GM12878 (cell line): ENCODE measurements at regions not wholly inside any gene's neighbourhood (a gene's known extent, or its start where the extent isn't known, plus 50 kb on each side); places are given as distances from the start of the nearest gene placed in this dataset.

ENCODE experiments used
- ATAC-seq: fragments of 200-7000 bp; cut with Tn5 transposase; 3 replicates; pipeline ENCODE4 v1.9.1; 2020; ENCODE audit warnings: mild to moderate bottlenecking, moderate library complexity
- BruUV-seq: library from RNA; stranded (reverse); fragments of 400-500 nt; replicated peaks from 2 replicates; lab custom pipeline; 2021; lab: Mats Ljungman, UMichigan
- CTCF ChIA-PET: fragments of 300-600 bp; sonication (Branson Sonifier 250); formaldehyde crosslinking; extraction: SDS; loops from one replicate; lab custom pipeline; 2021; ENCODE audit warnings: inconsistent platforms; lab: Yijun Ruan, JAX
- POLR2A ChIA-PET: fragments of 350-600 bp; formaldehyde crosslinking; extraction: SDS; loops from one replicate; lab custom pipeline; 2021; ENCODE audit warnings: inconsistent platforms; lab: Charles Lee
- RAD21 ChIA-PET: fragments of 300-600 bp; sonication (Branson Sonifier 250); formaldehyde crosslinking; loops from one replicate; lab custom pipeline; 2023; ENCODE audit warnings: antibody characterized with exemption; ENCODE audit not compliant: unreplicated experiment; lab: Charles Lee
- SMC1A ChIA-PET: fragments of 300-600 bp; sonication (Branson Sonifier 250); formaldehyde crosslinking; loops from one replicate; lab custom pipeline; 2023; ENCODE audit not compliant: unreplicated experiment, uncharacterized antibody; lab: Charles Lee
- DNase-seq: peaks from one replicate; pipeline ENCODE4 v3.0.0-alpha.2; 2011; ENCODE audit warnings: low read depth, low spot score
- FAIRE-seq: peaks from 3 replicates; lab custom pipeline; 2011; peaks lifted over from hg19 to GRCh38; lab: Jason Lieb, UNC
- H2AFZ ChIP-seq: 2 replicates; pipeline ENCODE4 v1.6.0; 2011; ENCODE audit warnings: low read depth, low read length, control low read depth; ENCODE audit not compliant: control insufficient read depth
- H3K27ac ChIP-seq: 2 replicates; pipeline ENCODE4 v1.5.1; 2011; ENCODE audit warnings: control low read depth; ENCODE audit not compliant: control insufficient read depth, insufficient read depth
- H3K27me3 ChIP-seq, 2 experiments: replicated peaks in 1 of 2; 2 replicates each; pipeline versions ENCODE4 v1.6.0 to v1.6.1; 2011; ENCODE audit warnings: low read length in 1 of 2; ENCODE audit not compliant: control insufficient read depth in 2 of 2, insufficient read depth in 2 of 2
- H3K36me3 ChIP-seq, 2 experiments: 2 replicates each; pipeline ENCODE4 v1.5.1; 2011; ENCODE audit warnings: low read length in 1 of 2; ENCODE audit not compliant: control insufficient read depth in 2 of 2, insufficient read depth in 2 of 2
- H3K4me1 ChIP-seq: 2 replicates; pipeline ENCODE4 v1.6.1; 2011; ENCODE audit warnings: mild to moderate bottlenecking, low read length, moderate library complexity, mixed read lengths; ENCODE audit not compliant: control insufficient read depth, insufficient read depth
- H3K4me2 ChIP-seq: 2 replicates; pipeline ENCODE4 v1.6.0; 2011; ENCODE audit warnings: control low read depth; ENCODE audit not compliant: control insufficient read depth, insufficient read depth
- H3K4me3 ChIP-seq: fragments of 200-600 bp; sonication (generic); 2 replicates; pipeline ENCODE4 v1.5.1; 2016
- H3K79me2 ChIP-seq: 2 replicates; pipeline ENCODE4 v1.6.0; 2011; ENCODE audit warnings: low read length; ENCODE audit not compliant: control insufficient read depth, insufficient read depth
- H3K9ac ChIP-seq: 2 replicates; pipeline ENCODE4 v1.8.0; 2011; ENCODE audit warnings: low read length, control low read depth, mixed read lengths; ENCODE audit not compliant: control insufficient read depth, insufficient read depth
- H3K9me3 ChIP-seq: replicated peaks from 3 replicates; pipeline ENCODE4 v1.5.1; 2011; ENCODE audit warnings: mild to moderate bottlenecking, low read length; ENCODE audit not compliant: control insufficient read depth, insufficient read depth
- H4K20me1 ChIP-seq: 2 replicates; pipeline ENCODE4 v1.6.0; 2011; ENCODE audit not compliant: control insufficient read depth, insufficient read depth
- ATF7 ChIP-seq: fragments of 450-650 bp; IDR thresholded peaks from 2 replicates; pipeline ENCODE4 v1.6.1; 2016; ENCODE audit warnings: low read depth, mild to moderate bottlenecking
- NBN ChIP-seq: fragments of 450-650 bp; IDR thresholded peaks from 2 replicates; pipeline ENCODE4 v1.6.1; 2016
- NR2C1 ChIP-seq: fragments of 450-650 bp; IDR thresholded peaks from 2 replicates; pipeline ENCODE4 v1.6.1; 2017; ENCODE audit warnings: antibody characterized with exemption, mild to moderate bottlenecking, moderate library complexity
- NRF1 ChIP-seq: conservative IDR thresholded peaks from 2 replicates; pipeline ENCODE4 v1.6.1; 2011; ENCODE audit warnings: mild to moderate bottlenecking, low read depth, low read length, improper control_type of control experiment
- RAD21 ChIP-seq: IDR thresholded peaks from 2 replicates; pipeline ENCODE4 v1.6.1; 2011; ENCODE audit warnings: mild to moderate bottlenecking, low read depth, low read length, moderate library complexity; ENCODE audit not compliant: insufficient read depth
- RAD51 ChIP-seq: fragments of 450-650 bp; IDR thresholded peaks from 2 replicates; pipeline ENCODE4 v1.6.1; 2016; ENCODE audit warnings: moderate library complexity, mild to moderate bottlenecking, inconsistent platforms
- RCOR1 ChIP-seq: conservative IDR thresholded peaks from 2 replicates; pipeline ENCODE4 v1.6.1; 2012; ENCODE audit warnings: low read depth, low read length, improper control_type of control experiment
- SIN3A ChIP-seq: IDR thresholded peaks from 2 replicates; pipeline ENCODE4 v1.6.1; 2012; ENCODE audit warnings: low read depth, low read length, improper control_type of control experiment
- SMAD1 ChIP-seq: fragments of 450-650 bp; IDR thresholded peaks from 2 replicates; pipeline ENCODE4 v1.6.1; 2018; ENCODE audit warnings: mild to moderate bottlenecking, low read depth; ENCODE audit not compliant: partially characterized antibody
- SP1 ChIP-seq: IDR thresholded peaks from one replicate; pipeline ENCODE4 v1.6.1; 2011; ENCODE audit warnings: low read depth, low read length
- TBL1XR1 ChIP-seq: IDR thresholded peaks from 2 replicates; pipeline ENCODE4 v1.6.1; 2012; ENCODE audit warnings: low read depth, low read length, improper control_type of control experiment
- ZNF384 ChIP-seq: IDR thresholded peaks from 2 replicates; pipeline ENCODE4 v1.6.1; 2012; ENCODE audit warnings: low read depth, mild to moderate bottlenecking, low read length, improper control_type of control experiment, borderline replicate concordance
- WGBS: methylation state at CpG from one replicate; pipeline ENCODE4 v1.1.6; 2016; ENCODE audit warnings: low lambda C conversion rate; ENCODE audit not compliant: insufficient replicate concordance, insufficient coverage; ENCODE audit errors: missing lambda C conversion rate; 5-methylcytosine and 5-hydroxymethylcytosine counted together
- in situ Hi-C: fragments of 300-500 bp; cut with MboI; formaldehyde crosslinking; loops from 9 replicates; pipeline ENCODE4 v1.14.3; 2018; ENCODE audit warnings: mixed read lengths
- intact Hi-C: fragments of 100-400 bp; cut with micrococcal nuclease; formaldehyde crosslinking; loops from one replicate; pipeline ENCODE4 v1.14.2; 2022; ENCODE audit not compliant: unreplicated experiment
- TF ChIP-seq, protein P1 (sequence below): fragments of 450-650 bp; IDR thresholded peaks from 2 replicates; pipeline ENCODE4 v1.6.1; 2014; ENCODE audit warnings: mild to moderate bottlenecking
- TF ChIP-seq, protein P2 (sequence below): fragments of 450-650 bp; formaldehyde crosslinking; IDR thresholded peaks from 2 replicates; pipeline ENCODE4 v1.4.0; 2020; ENCODE audit warnings: mild to moderate bottlenecking, moderate library complexity
- TF ChIP-seq, protein P3 (sequence below): IDR thresholded peaks from 2 replicates; pipeline ENCODE4 v1.6.1; 2012; ENCODE audit warnings: low read length, inconsistent platforms
- TF ChIP-seq, protein P4 (sequence below): IDR thresholded peaks from 2 replicates; pipeline ENCODE4 v1.6.1; 2012; ENCODE audit warnings: low read depth, low read length, improper control_type of control experiment
- TF ChIP-seq, protein P5 (sequence below): fragments of 450-650 bp; conservative IDR thresholded peaks from 2 replicates; pipeline ENCODE4 v1.6.1; 2017; ENCODE audit warnings: mild to moderate bottlenecking, moderate library complexity

DNA sequence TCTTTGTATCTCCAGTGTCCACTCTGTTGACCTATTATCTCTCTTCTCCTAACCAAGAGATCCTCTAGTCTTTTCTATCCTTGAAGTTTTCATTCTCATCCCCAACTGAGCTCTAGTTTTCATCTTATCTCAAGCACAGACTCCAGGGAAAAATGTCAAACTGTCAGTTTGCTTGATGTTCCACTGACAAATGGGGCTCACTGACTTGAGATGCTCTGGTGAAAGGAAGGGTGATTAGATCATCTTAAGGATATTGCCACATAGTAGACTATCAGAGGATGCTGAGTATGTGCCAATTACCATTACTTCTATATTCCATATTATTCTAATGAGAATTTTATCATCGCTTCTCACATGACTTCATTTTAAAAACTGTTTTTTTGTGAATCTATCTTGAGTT, 2008.2 kb downstream of the ARAP2 start:
- Histone ChIP-seq H3K4me3 (no peak overlapping the region), H4K20me1 (no peaks in the 10 kb centered on the region), H3K4me1 (no peaks in the 10 kb centered on the region), H3K27ac (no peak overlapping the region), H3K27me3 (no peaks in the 10 kb centered on the region), H3K36me3 (no peaks in the 10 kb centered on the region), H3K4me2 (no peak overlapping the region), H3K9ac (no peak overlapping the region), H2AFZ (no peak overlapping the region), H3K79me2 (no peaks in the 10 kb centered on the region), H3K9me3 (no peaks in the 10 kb centered on the region)
- no TSS peak for BruUV-seq
- no peak for TF ChIP-seq NBN
- no peak for TF ChIP-seq TBL1XR1
- TF ChIP-seq, protein P1, sequence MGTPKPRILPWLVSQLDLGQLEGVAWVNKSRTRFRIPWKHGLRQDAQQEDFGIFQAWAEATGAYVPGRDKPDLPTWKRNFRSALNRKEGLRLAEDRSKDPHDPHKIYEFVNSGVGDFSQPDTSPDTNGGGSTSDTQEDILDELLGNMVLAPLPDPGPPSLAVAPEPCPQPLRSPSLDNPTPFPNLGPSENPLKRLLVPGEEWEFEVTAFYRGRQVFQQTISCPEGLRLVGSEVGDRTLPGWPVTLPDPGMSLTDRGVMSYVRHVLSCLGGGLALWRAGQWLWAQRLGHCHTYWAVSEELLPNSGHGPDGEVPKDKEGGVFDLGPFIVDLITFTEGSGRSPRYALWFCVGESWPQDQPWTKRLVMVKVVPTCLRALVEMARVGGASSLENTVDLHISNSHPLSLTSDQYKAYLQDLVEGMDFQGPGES, result no peak
- TF ChIP-seq, protein P2, sequence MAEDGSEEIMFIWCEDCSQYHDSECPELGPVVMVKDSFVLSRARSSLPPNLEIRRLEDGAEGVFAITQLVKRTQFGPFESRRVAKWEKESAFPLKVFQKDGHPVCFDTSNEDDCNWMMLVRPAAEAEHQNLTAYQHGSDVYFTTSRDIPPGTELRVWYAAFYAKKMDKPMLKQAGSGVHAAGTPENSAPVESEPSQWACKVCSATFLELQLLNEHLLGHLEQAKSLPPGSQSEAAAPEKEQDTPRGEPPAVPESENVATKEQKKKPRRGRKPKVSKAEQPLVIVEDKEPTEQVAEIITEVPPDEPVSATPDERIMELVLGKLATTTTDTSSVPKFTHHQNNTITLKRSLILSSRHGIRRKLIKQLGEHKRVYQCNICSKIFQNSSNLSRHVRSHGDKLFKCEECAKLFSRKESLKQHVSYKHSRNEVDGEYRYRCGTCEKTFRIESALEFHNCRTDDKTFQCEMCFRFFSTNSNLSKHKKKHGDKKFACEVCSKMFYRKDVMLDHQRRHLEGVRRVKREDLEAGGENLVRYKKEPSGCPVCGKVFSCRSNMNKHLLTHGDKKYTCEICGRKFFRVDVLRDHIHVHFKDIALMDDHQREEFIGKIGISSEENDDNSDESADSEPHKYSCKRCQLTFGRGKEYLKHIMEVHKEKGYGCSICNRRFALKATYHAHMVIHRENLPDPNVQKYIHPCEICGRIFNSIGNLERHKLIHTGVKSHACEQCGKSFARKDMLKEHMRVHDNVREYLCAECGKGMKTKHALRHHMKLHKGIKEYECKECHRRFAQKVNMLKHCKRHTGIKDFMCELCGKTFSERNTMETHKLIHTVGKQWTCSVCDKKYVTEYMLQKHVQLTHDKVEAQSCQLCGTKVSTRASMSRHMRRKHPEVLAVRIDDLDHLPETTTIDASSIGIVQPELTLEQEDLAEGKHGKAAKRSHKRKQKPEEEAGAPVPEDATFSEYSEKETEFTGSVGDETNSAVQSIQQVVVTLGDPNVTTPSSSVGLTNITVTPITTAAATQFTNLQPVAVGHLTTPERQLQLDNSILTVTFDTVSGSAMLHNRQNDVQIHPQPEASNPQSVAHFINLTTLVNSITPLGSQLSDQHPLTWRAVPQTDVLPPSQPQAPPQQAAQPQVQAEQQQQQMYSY, result no peak
- no peak for TF ChIP-seq ATF7
- no peak for TF ChIP-seq RCOR1
- TF ChIP-seq, protein P3, sequence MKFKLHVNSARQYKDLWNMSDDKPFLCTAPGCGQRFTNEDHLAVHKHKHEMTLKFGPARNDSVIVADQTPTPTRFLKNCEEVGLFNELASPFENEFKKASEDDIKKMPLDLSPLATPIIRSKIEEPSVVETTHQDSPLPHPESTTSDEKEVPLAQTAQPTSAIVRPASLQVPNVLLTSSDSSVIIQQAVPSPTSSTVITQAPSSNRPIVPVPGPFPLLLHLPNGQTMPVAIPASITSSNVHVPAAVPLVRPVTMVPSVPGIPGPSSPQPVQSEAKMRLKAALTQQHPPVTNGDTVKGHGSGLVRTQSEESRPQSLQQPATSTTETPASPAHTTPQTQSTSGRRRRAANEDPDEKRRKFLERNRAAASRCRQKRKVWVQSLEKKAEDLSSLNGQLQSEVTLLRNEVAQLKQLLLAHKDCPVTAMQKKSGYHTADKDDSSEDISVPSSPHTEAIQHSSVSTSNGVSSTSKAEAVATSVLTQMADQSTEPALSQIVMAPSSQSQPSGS, result no peak
- no peak for TF ChIP-seq ZNF384
- no peak for TF ChIP-seq RAD51
- no peak for TF ChIP-seq RAD21
- no peak for TF ChIP-seq NRF1
- TF ChIP-seq NR2C1, result no peak
- TF ChIP-seq SP1, result no peak
- TF ChIP-seq, protein P4, sequence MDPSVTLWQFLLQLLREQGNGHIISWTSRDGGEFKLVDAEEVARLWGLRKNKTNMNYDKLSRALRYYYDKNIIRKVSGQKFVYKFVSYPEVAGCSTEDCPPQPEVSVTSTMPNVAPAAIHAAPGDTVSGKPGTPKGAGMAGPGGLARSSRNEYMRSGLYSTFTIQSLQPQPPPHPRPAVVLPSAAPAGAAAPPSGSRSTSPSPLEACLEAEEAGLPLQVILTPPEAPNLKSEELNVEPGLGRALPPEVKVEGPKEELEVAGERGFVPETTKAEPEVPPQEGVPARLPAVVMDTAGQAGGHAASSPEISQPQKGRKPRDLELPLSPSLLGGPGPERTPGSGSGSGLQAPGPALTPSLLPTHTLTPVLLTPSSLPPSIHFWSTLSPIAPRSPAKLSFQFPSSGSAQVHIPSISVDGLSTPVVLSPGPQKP, result no peak
- no peak for TF ChIP-seq SIN3A
- TF ChIP-seq, protein P5, sequence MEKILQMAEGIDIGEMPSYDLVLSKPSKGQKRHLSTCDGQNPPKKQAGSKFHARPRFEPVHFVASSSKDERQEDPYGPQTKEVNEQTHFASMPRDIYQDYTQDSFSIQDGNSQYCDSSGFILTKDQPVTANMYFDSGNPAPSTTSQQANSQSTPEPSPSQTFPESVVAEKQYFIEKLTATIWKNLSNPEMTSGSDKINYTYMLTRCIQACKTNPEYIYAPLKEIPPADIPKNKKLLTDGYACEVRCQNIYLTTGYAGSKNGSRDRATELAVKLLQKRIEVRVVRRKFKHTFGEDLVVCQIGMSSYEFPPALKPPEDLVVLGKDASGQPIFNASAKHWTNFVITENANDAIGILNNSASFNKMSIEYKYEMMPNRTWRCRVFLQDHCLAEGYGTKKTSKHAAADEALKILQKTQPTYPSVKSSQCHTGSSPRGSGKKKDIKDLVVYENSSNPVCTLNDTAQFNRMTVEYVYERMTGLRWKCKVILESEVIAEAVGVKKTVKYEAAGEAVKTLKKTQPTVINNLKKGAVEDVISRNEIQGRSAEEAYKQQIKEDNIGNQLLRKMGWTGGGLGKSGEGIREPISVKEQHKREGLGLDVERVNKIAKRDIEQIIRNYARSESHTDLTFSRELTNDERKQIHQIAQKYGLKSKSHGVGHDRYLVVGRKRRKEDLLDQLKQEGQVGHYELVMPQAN, result no peak
- TF ChIP-seq SMAD1, result no peak
- in situ Hi-C loops (no loop called here), intact Hi-C loops (no loop called here)
- ChIA-PET SMC1A (no interaction called here), POLR2A (no interaction called here), CTCF (no interaction called here), RAD21 (no interaction called here)
- 42% methylated on average over 1 of the region's 1 CpG for WGBS
- ATAC-seq (no peak), FAIRE-seq (no peak), DNase-seq (no peak)
